PC-9 (cell line): ENCODE measurements at regions not wholly inside any gene's neighbourhood (a gene's known extent, or its start where the extent isn't known, plus 50 kb on each side); places are given as distances from the start of the nearest gene placed in this dataset.

ENCODE experiments used
- CTCF ChIP-seq: fragments of 200-600 bp; sonication (generic); conservative IDR thresholded peaks from 2 replicates; pipeline ENCODE4 v1.6.1; 2017; ENCODE audit warnings: mixed run types, antibody characterized with exemption, mild to moderate bottlenecking, moderate library complexity
- EZH2 ChIP-seq: fragments of 200-600 bp; sonication (generic); IDR thresholded peaks from 2 replicates; pipeline ENCODE4 v1.8.0; 2017; ENCODE audit warnings: antibody characterized with exemption, low read depth

GRCh38 chr11:91872243-91872642 lies 352.4 kb upstream of the FAT3 start:
- TF ChIP-seq CTCF (no peak), EZH2 (no peak)
